GM12878 (cell line): ENCODE measurements at regions not wholly inside any gene's neighbourhood (a gene's known extent, or its start where the extent isn't known, plus 50 kb on each side); places are given as distances from the start of the nearest gene placed in this dataset.

Experiments
- CHD2 ChIP-seq: IDR thresholded peaks from 2 replicates; pipeline ENCODE4 v1.6.1; 2011; ENCODE audit warnings: low read depth, low read length, improper control_type of control experiment, borderline replicate concordance
- SMC3 ChIP-seq: IDR thresholded peaks from 2 replicates; pipeline ENCODE4 v1.6.1; 2011; ENCODE audit warnings: low read length, improper control_type of control experiment, borderline replicate concordance
- YY1 ChIP-seq: IDR thresholded peaks from 2 replicates; pipeline ENCODE4 v1.6.1; 2011; ENCODE audit warnings: low read depth, mild to moderate bottlenecking, low read length
- TF ChIP-seq, protein P1 (sequence below), 3 experiments: IDR thresholded peaks in 2 of 3; conservative IDR thresholded peaks in 1 of 3; 2 replicates each; pipeline ENCODE4 v1.5.1; 2011; ENCODE audit warnings: low read depth in 3 of 3, low read length in 3 of 3, mild to moderate bottlenecking in 3 of 3, control low read depth in 2 of 3, moderate library complexity in 2 of 3, inconsistent platforms in 1 of 3, mixed read lengths in 1 of 3; ENCODE audit not compliant: control insufficient read depth in 2 of 3, insufficient read depth in 1 of 3; ENCODE audit errors: extremely low read depth in 1 of 3

DNA sequence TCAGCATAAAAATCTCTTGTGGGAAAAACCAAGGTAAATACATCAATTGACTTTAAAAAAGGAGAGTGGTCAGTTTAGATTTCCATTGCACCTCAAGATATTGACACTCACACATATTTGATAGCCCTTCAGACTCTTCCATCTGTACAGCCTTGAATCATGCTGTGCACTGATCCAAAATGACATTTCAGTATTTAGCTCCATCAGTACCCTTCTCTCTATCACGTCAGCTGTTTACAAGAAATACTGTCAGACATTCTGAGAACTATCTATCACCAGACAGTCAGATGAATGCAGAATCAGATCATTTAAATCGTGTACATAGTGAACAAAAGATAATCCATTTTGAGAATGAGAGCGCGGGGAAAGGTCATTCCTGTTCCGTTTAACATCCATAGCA lies 511.9 kb downstream of the RPL10L start:
- TF ChIP-seq CHD2 = no peak
- TF ChIP-seq YY1 = no peak
- TF ChIP-seq, protein P1, sequence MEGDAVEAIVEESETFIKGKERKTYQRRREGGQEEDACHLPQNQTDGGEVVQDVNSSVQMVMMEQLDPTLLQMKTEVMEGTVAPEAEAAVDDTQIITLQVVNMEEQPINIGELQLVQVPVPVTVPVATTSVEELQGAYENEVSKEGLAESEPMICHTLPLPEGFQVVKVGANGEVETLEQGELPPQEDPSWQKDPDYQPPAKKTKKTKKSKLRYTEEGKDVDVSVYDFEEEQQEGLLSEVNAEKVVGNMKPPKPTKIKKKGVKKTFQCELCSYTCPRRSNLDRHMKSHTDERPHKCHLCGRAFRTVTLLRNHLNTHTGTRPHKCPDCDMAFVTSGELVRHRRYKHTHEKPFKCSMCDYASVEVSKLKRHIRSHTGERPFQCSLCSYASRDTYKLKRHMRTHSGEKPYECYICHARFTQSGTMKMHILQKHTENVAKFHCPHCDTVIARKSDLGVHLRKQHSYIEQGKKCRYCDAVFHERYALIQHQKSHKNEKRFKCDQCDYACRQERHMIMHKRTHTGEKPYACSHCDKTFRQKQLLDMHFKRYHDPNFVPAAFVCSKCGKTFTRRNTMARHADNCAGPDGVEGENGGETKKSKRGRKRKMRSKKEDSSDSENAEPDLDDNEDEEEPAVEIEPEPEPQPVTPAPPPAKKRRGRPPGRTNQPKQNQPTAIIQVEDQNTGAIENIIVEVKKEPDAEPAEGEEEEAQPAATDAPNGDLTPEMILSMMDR (IDR thresholded peaks at IDR 0.05 in 2 of 3, conservative IDR thresholded peaks at IDR 0.05 in 1 of 3; ENCODE audit: control insufficient read depth in 2 of 3, extremely low read depth in 1 of 3, insufficient read depth in 1 of 3, low read depth in 3 of 3, low read length in 3 of 3) = no peak
- no peak for TF ChIP-seq SMC3
